A673 (cell line): ENCODE measurements at regions not wholly inside any gene's neighbourhood (a gene's known extent, or its start where the extent isn't known, plus 50 kb on each side); places are given as distances from the start of the nearest gene placed in this dataset.

ENCODE experiments used
- CTCF ChIP-seq: fragments of 300-800, 200-600 bp; sonication (generic); conservative IDR thresholded peaks from 2 replicates; pipeline ENCODE4 v1.5.1; 2017; ENCODE audit warnings: low read depth, mild to moderate bottlenecking, antibody characterized with exemption, low read length, moderate library complexity, mixed read lengths
- EZH2 ChIP-seq: fragments of 200-600 bp; sonication (generic); IDR thresholded peaks from 2 replicates; pipeline ENCODE4 v1.6.1; 2017; ENCODE audit warnings: borderline replicate concordance, low read depth, mild to moderate bottlenecking, mixed read lengths, antibody characterized with exemption, low read length; ENCODE audit not compliant: poor library complexity, severe bottlenecking

GRCh38 chr17:68679882-68680281, 78.7 kb upstream of the FAM20A start:
- no peak for TF ChIP-seq CTCF
- TF ChIP-seq EZH2 = no peak
